ENCODE measurements at regions not wholly inside any gene's neighbourhood (a gene's known extent, or its start where the extent isn't known, plus 50 kb on each side); places are given as distances from the start of the nearest gene placed in this dataset.

- H3K4me3 ChIP-seq (ENCODE audit: control insufficient read depth, low read depth, low read length): no peak overlapping the region
- TF ChIP-seq, protein P1, sequence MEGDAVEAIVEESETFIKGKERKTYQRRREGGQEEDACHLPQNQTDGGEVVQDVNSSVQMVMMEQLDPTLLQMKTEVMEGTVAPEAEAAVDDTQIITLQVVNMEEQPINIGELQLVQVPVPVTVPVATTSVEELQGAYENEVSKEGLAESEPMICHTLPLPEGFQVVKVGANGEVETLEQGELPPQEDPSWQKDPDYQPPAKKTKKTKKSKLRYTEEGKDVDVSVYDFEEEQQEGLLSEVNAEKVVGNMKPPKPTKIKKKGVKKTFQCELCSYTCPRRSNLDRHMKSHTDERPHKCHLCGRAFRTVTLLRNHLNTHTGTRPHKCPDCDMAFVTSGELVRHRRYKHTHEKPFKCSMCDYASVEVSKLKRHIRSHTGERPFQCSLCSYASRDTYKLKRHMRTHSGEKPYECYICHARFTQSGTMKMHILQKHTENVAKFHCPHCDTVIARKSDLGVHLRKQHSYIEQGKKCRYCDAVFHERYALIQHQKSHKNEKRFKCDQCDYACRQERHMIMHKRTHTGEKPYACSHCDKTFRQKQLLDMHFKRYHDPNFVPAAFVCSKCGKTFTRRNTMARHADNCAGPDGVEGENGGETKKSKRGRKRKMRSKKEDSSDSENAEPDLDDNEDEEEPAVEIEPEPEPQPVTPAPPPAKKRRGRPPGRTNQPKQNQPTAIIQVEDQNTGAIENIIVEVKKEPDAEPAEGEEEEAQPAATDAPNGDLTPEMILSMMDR (conservative IDR thresholded peaks at IDR 0.05; ENCODE audit: control insufficient read depth, insufficient read depth, low read depth, low read length): no peak
- no peak for DNase-seq (ENCODE audit: low read depth)
Observed at GRCh38 chr5:35440409-35440808, 177.3 kb upstream of the SPEF2 start.

DNA sequence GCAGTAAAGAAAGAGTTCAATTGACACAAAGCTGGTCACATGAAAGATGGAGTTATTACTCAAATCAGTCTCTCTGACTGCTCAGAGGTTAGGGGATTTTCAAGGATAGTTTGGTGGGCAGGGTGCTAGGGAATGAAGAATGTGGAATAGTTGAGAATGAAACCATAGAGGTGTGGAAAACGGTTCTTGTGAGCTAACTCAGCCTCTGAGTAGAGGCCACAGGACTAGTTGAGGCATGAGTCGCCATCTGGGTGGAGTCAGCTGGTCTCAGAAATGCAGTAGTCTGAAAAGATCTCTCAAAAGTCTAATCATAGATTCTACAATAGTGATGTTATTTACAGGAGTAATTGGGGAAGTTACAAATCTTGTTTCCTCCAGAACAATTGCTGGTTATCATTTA is 178.9 kb upstream of the SPEF2 start:
- DNase-seq (ENCODE audit: low read depth): peak; percentile 17
- TF ChIP-seq, protein P1 (conservative IDR thresholded peaks at IDR 0.05; ENCODE audit: control insufficient read depth, insufficient read depth, low read depth, low read length): no peak
- H3K4me3 ChIP-seq (ENCODE audit: control insufficient read depth, low read depth, low read length): no peak overlapping the region

GRCh38 chr5:35438288-35438687 is 179.4 kb upstream of the SPEF2 start:
- TF ChIP-seq, protein P1 (conservative IDR thresholded peaks at IDR 0.05; ENCODE audit: control insufficient read depth, insufficient read depth, low read depth, low read length): no peak
- DNase-seq (ENCODE audit: low read depth): no peak
- H3K4me3 ChIP-seq (ENCODE audit: control insufficient read depth, low read depth, low read length): no peak overlapping the region

DNA sequence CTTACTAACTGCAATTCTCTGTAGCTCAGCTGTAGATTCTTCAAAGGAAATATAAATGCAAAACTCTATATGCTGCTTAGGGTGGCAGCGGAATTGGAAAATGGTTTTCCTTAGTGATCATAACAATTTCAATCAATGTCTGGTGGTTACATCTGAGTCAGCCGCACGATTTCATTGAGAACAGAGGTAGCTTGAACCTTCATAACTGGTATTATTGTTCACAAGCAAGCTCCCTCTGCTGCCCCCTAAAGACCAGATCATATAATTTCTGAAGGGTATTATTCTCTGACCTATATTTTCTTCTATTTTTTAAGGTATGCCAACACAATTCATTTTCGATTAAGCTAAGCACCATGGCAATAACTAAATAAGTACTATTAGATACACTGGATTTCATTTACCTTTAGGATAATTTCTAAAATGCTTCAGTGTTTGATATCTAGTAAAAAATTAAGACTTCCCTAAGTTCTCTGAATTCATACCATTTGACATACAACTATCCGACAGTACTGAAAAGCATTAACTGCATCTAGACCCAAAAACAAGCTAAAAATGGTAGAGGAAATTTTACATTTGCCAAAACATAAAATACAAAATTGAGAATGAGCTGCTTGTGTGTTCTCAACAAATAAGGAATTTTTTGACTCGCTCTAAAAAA is 181.1 kb upstream of the SPEF2 start:
- TF ChIP-seq, protein P1 (conservative IDR thresholded peaks at IDR 0.05; ENCODE audit: control insufficient read depth, insufficient read depth, low read depth, low read length): peak; percentile 63
- H3K4me3 ChIP-seq (ENCODE audit: control insufficient read depth, low read depth, low read length): no peak overlapping the region
- peak; percentile 48 for DNase-seq (ENCODE audit: low read depth)

GRCh38 chr5:35430381-35431162 is 187.1 kb upstream of the SPEF2 start:
- no peak overlapping the region for H3K4me3 ChIP-seq (ENCODE audit: control insufficient read depth, low read depth, low read length)
- TF ChIP-seq, protein P1 (conservative IDR thresholded peaks at IDR 0.05; ENCODE audit: control insufficient read depth, insufficient read depth, low read depth, low read length): no peak
- no peak for DNase-seq (ENCODE audit: low read depth)

DNA sequence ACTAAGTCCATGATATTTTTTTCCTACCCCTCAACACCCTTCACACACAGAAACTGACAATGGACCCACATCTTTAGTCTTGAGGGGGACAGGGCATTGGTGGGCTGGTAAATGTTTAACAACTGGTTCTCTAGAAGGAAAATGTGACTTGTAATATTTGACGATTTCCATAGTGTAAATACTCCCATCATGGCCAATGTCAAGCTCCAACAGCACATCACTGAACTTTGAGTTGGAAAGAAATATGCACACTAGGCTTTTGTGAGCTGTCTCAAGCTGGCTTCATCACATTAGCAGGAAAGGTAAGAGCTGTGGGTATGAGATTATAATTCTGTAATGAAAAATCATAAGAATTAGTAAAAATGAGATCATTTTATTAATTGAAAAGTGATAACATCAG is 189.9 kb upstream of the PRLR start:
- H3K4me3 ChIP-seq (ENCODE audit: control insufficient read depth, low read depth, low read length): no peak overlapping the region
- TF ChIP-seq, protein P1 (conservative IDR thresholded peaks at IDR 0.05; ENCODE audit: control insufficient read depth, insufficient read depth, low read depth, low read length): no peak
- no peak for DNase-seq (ENCODE audit: low read depth)

Data from fibroblast of mammary gland (primary cell).